ENCODE measurements at regions not wholly inside any gene's neighbourhood (a gene's known extent, or its start where the extent isn't known, plus 50 kb on each side); places are given as distances from the start of the nearest gene placed in this dataset.

DNA sequence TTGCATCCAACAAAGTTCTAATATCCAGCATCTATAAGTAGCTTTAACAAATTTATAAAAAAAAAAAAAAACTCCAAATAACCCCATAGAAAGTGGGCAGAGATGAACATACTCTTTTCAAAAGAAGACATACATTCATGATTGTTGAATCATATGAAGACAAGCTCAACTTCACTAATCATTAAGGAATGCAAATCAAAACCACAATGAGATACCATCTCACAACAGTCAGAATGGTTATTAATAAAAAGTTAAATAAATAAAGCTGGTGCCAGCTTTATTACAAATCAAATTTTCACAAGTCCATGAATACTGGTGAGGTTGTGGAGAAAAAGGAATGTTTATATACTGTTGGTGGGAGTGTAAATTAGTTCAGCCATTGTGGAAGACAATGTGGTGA is 592.0 kb downstream of the IQCM start:
- DNase-seq = no peak
- Histone ChIP-seq H3K36me3 (replicated peaks in 1 of 2; ENCODE audit: control insufficient read depth in 1 of 2, insufficient read depth in 2 of 2, low read length in 1 of 2) (no peaks in the 10 kb centered on the region), H4K20me1 (ENCODE audit: insufficient read depth) (no peaks in the 10 kb centered on the region), H3K27ac (ENCODE audit: low read depth in 2 of 2, low read length in 1 of 2) (0 out of 4 replicates have a peak overlapping the region, but pooled peaks of 1 of the 2 experiments have one; percentile 8), H3K9me3 (peaks cover 7% of the 10 kb centered on the region), H3K4me1 (ENCODE audit: control insufficient read depth in 1 of 2, insufficient read depth in 2 of 2, low read depth in 1 of 2, low read length in 1 of 2) (no peaks in the 10 kb centered on the region), H2AFZ (ENCODE audit: low read depth) (no peak overlapping the region), H3K9me2 (no peaks in the 10 kb centered on the region), H3F3A (replicated peaks; ENCODE audit: insufficient read depth) (peaks cover 10% of the 10 kb centered on the region), H3K4me2 (no peak overlapping the region), H3K9ac (no peak overlapping the region), H3K27me3 (ENCODE audit: insufficient read depth) (no peaks in the 10 kb centered on the region), H3K79me2 (ENCODE audit: insufficient read depth) (no peaks in the 10 kb centered on the region), H3K4me3 (ENCODE audit: low read depth in 2 of 2, low read length in 1 of 2) (no peak overlapping the region)
- ChIA-PET CTCF (no interaction called here), POLR2A (no interaction called here)
- TF ChIP-seq, protein P1, sequence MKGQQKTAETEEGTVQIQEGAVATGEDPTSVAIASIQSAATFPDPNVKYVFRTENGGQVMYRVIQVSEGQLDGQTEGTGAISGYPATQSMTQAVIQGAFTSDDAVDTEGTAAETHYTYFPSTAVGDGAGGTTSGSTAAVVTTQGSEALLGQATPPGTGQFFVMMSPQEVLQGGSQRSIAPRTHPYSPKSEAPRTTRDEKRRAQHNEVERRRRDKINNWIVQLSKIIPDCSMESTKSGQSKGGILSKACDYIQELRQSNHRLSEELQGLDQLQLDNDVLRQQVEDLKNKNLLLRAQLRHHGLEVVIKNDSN (IDR thresholded peaks at IDR 0.05; ENCODE audit: borderline replicate concordance, low read depth) = no peak
- TF ChIP-seq MEF2A (IDR thresholded peaks at IDR 0.05; ENCODE audit: borderline replicate concordance, low read depth) (0 out of 2 replicates have a peak, but pooled peaks have one; percentile 11), MXI1 (IDR thresholded peaks at IDR 0.05; ENCODE audit: low read depth, low read length) (no peak), FOSL2 (IDR thresholded peaks at IDR 0.05; ENCODE audit: borderline replicate concordance, low read depth) (peak; percentile 51; the same call in 1 of the 2 replicates), EP300 (IDR thresholded peaks at IDR 0.05; ENCODE audit: borderline replicate concordance in 1 of 2, low read depth in 1 of 2, low read length in 1 of 2) (peak in 1 of 2 experiments; percentile 72; a peak in 2 of 4 replicates), RXRA (IDR thresholded peaks at IDR 0.05; ENCODE audit: borderline replicate concordance, low read depth) (no peak), RCOR1 (IDR thresholded peaks at IDR 0.05; ENCODE audit: low read length) (no peak), TEAD4 (IDR thresholded peaks at IDR 0.05; ENCODE audit: borderline replicate concordance, insufficient read depth) (0 out of 2 replicates have a peak, but pooled peaks have one; percentile 22), JUND (IDR thresholded peaks at IDR 0.05) (peak; percentile 63), TCF12 (IDR thresholded peaks at IDR 0.05) (peak; percentile 74), NFIC (IDR thresholded peaks at IDR 0.05; ENCODE audit: borderline replicate concordance) (peak; percentile 55; the same call in 1 of the 2 replicates)
- TF ChIP-seq, protein P2, sequence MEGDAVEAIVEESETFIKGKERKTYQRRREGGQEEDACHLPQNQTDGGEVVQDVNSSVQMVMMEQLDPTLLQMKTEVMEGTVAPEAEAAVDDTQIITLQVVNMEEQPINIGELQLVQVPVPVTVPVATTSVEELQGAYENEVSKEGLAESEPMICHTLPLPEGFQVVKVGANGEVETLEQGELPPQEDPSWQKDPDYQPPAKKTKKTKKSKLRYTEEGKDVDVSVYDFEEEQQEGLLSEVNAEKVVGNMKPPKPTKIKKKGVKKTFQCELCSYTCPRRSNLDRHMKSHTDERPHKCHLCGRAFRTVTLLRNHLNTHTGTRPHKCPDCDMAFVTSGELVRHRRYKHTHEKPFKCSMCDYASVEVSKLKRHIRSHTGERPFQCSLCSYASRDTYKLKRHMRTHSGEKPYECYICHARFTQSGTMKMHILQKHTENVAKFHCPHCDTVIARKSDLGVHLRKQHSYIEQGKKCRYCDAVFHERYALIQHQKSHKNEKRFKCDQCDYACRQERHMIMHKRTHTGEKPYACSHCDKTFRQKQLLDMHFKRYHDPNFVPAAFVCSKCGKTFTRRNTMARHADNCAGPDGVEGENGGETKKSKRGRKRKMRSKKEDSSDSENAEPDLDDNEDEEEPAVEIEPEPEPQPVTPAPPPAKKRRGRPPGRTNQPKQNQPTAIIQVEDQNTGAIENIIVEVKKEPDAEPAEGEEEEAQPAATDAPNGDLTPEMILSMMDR (IDR thresholded peaks at IDR 0.05) = no peak
- TF ChIP-seq, protein P3, sequence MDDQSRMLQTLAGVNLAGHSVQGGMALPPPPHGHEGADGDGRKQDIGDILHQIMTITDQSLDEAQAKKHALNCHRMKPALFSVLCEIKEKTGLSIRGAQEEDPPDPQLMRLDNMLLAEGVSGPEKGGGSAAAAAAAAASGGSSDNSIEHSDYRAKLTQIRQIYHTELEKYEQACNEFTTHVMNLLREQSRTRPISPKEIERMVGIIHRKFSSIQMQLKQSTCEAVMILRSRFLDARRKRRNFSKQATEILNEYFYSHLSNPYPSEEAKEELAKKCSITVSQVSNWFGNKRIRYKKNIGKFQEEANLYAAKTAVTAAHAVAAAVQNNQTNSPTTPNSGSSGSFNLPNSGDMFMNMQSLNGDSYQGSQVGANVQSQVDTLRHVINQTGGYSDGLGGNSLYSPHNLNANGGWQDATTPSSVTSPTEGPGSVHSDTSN (IDR thresholded peaks at IDR 0.05) = peak; percentile 53; the same call in 1 of the 2 replicates

DNA sequence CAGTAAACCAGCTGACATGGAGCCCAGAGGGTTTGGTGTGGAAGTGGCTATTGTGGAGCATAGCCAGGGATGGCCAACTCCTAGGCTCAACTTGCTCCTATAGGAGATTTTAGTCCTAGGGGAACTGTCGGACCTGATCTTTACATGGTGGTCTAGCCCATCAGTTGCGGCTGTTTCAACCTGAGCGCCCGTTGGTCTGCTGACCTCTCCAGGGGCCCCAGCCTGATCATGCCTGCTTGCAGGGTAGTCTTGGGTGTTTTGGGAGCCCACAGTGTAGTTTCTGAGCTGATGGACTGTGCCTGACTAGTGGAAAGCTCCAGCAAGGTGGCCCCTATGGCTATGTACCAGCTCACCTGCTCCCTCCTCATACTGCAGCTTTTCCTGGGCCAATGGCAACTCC is 597.0 kb downstream of the IQCM start:
- WGBS (ENCODE audit: low lambda C conversion rate) = 7% methylated on average over 2 of the region's 4 CpGs
- no peak for DNase-seq
- H3K27me3 ChIP-seq (ENCODE audit: insufficient read depth) = no peaks in the 10 kb centered on the region
- POLR2A ChIA-PET = no interaction called here
- no peak overlapping the region for H3K9ac ChIP-seq
- CTCF ChIA-PET = no interaction called here
- no peak overlapping the region for H2AFZ ChIP-seq (ENCODE audit: low read depth)
- H3F3A ChIP-seq (replicated peaks; ENCODE audit: insufficient read depth) = peaks cover 12% of the 10 kb centered on the region
- no peaks in the 10 kb centered on the region for H3K9me2 ChIP-seq
- H3K79me2 ChIP-seq (ENCODE audit: insufficient read depth) = no peaks in the 10 kb centered on the region
- TF ChIP-seq, protein P1 (IDR thresholded peaks at IDR 0.05; ENCODE audit: borderline replicate concordance, low read depth) = no peak
- TF ChIP-seq, protein P4, sequence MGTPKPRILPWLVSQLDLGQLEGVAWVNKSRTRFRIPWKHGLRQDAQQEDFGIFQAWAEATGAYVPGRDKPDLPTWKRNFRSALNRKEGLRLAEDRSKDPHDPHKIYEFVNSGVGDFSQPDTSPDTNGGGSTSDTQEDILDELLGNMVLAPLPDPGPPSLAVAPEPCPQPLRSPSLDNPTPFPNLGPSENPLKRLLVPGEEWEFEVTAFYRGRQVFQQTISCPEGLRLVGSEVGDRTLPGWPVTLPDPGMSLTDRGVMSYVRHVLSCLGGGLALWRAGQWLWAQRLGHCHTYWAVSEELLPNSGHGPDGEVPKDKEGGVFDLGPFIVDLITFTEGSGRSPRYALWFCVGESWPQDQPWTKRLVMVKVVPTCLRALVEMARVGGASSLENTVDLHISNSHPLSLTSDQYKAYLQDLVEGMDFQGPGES (IDR thresholded peaks at IDR 0.05; ENCODE audit: low read depth, low read length) = no peak
- TF ChIP-seq TAF1 (IDR thresholded peaks at IDR 0.05; ENCODE audit: borderline replicate concordance, low read depth, low read length) = no peak
- TF ChIP-seq, protein P3 (IDR thresholded peaks at IDR 0.05) = no peak
- no peak for TF ChIP-seq NRF1 (IDR thresholded peaks at IDR 0.05; ENCODE audit: low read depth, low read length)
- no peak for TF ChIP-seq GATA2 (CRISPR knock-in tag; IDR thresholded peaks at IDR 0.05)
- TF ChIP-seq TEAD4 (IDR thresholded peaks at IDR 0.05; ENCODE audit: borderline replicate concordance, insufficient read depth) = no peak
- no peak for TF ChIP-seq POLR2AphosphoS5 (IDR thresholded peaks at IDR 0.05; ENCODE audit: low read depth, low read length)
- no peak overlapping the region for H3K4me3 ChIP-seq (ENCODE audit: low read depth in 2 of 2, low read length in 1 of 2)
- no peaks in the 10 kb centered on the region for H3K4me1 ChIP-seq (ENCODE audit: control insufficient read depth in 1 of 2, insufficient read depth in 2 of 2, low read depth in 1 of 2, low read length in 1 of 2)
- H4K20me1 ChIP-seq (ENCODE audit: insufficient read depth) = no peaks in the 10 kb centered on the region
- no peaks in the 10 kb centered on the region for H3K36me3 ChIP-seq (replicated peaks in 1 of 2; ENCODE audit: control insufficient read depth in 1 of 2, insufficient read depth in 2 of 2, low read length in 1 of 2)
- H3K27ac ChIP-seq (ENCODE audit: low read depth in 2 of 2, low read length in 1 of 2) = no peak overlapping the region
- no peak overlapping the region for H3K4me2 ChIP-seq
- peaks cover 7% of the 10 kb centered on the region; the same call in 1 of the 2 replicates for H3K9me3 ChIP-seq

Measured in SK-N-SH (cell line).